ENCODE measurements at regions not wholly inside any gene's neighbourhood (a gene's known extent, or its start where the extent isn't known, plus 50 kb on each side); places are given as distances from the start of the nearest gene placed in this dataset.

DNA sequence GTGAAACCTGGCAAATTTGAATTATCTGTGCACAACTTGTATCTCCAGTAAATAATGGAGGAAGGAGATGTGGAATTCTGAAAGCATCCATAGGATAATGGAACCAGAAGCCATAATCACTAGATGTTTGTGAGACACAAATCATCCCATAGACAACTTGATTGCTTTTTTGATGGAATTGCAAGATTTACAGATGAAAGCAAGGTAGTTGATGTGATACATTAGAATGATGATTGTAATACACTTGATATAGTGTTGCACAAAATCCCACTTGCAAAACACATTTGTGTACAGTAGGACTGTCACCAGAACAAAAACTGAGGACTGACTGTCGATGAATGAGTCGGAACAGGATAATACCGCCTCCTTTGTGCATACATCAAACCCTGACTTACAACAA is 178.3 kb downstream of the IRS2 start:
- H3K36me3 ChIP-seq (ENCODE audit: control insufficient read depth in 2 of 3, insufficient read depth in 3 of 3, low read length in 3 of 3) = no peaks in the 10 kb centered on the region
- ChIA-PET POLR2A (no interaction called here), CTCF (no interaction called here)
- H3K36me3 Mint-ChIP-seq = peaks cover 0 to 3% (median 0%) of the 10 kb centered on the region in 5 donors
- no peaks in the 10 kb centered on the region for H3K9me3 ChIP-seq (ENCODE audit: control insufficient read depth in 2 of 3, low read length in 3 of 3)
- H3K27me3 ChIP-seq (ENCODE audit: control insufficient read depth in 2 of 2, insufficient read depth in 2 of 2, low read length in 2 of 2) = no peaks in the 10 kb centered on the region
- no peaks in the 10 kb centered on the region for H3K4me1 ChIP-seq (ENCODE audit: control insufficient read depth in 2 of 2, insufficient read depth in 2 of 2, low read length in 2 of 2)
- H3K27ac Mint-ChIP-seq = no peak overlapping the region
- intact Hi-C loops (cut with micrococcal nuclease) = no loop called here
- ATAC-seq (no peak), DNase-seq (no peak)
- H3K4me3 ChIP-seq (ENCODE audit: low read length) = no peak overlapping the region
- no peak overlapping the region for H3K4me3 Mint-ChIP-seq
- H3K27me3 Mint-ChIP-seq = peaks cover 0 to 5% (median 0%) of the 10 kb centered on the region in 5 donors
- H3K27ac ChIP-seq (ENCODE audit: low read depth, low read length) = no peak overlapping the region
- peaks cover 0 to 4% (median 0%) of the 10 kb centered on the region in 11 donors for H3K9me3 Mint-ChIP-seq
- peaks cover 0 to 8% (median 0%) of the 10 kb centered on the region in 7 donors for H3K4me1 Mint-ChIP-seq

- H3K4me3 ChIP-seq (ENCODE audit: low read length) = no peak overlapping the region
- H3K36me3 ChIP-seq (ENCODE audit: control insufficient read depth in 2 of 3, insufficient read depth in 3 of 3, low read length in 3 of 3) = no peaks in the 10 kb centered on the region
- CTCF ChIA-PET = no interaction called here
- POLR2A ChIA-PET = no interaction called here
- Mint-ChIP-seq H3K36me3 (peaks cover 0 to 3% (median 0%) of the 10 kb centered on the region in 5 donors), H3K27ac (no peak overlapping the region), H3K27me3 (peaks cover 0 to 5% (median 0%) of the 10 kb centered on the region in 5 donors), H3K4me3 (no peak overlapping the region), H3K9me3 (peaks cover 0 to 4% (median 0%) of the 10 kb centered on the region in 11 donors), H3K4me1 (peaks cover 0 to 8% (median 0%) of the 10 kb centered on the region in 7 donors)
- no peaks in the 10 kb centered on the region for H3K27me3 ChIP-seq (ENCODE audit: control insufficient read depth in 2 of 2, insufficient read depth in 2 of 2, low read length in 2 of 2)
- no peaks in the 10 kb centered on the region for H3K4me1 ChIP-seq (ENCODE audit: control insufficient read depth in 2 of 2, insufficient read depth in 2 of 2, low read length in 2 of 2)
- ATAC-seq = no peak
- no peaks in the 10 kb centered on the region for H3K9me3 ChIP-seq (ENCODE audit: control insufficient read depth in 2 of 3, low read length in 3 of 3)
- intact Hi-C loops (cut with micrococcal nuclease) = no loop called here
- DNase-seq = no peak
- H3K27ac ChIP-seq (ENCODE audit: low read depth, low read length) = no peak overlapping the region
Measured at GRCh38 chr13:109606520-109606919, 179.9 kb downstream of the IRS2 start.

DNA sequence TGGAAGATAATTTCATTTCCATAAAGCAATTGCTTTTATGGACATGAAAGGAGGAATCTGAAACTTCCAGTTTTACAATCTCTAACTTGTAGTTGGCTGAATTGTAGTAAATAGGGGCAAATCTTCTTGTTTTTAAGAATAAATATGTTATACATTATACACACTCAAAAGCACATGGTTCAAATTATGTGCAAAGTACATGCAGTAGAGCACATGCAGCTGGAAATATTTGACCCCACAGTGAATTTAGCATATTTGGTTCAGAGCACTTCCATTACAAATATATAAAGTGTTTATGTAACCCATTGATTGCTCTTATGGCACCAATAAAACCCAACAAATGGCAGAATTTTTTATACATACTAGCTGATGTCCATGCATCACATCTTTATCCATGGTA is 180.5 kb downstream of the IRS2 start:
- no peak overlapping the region for H3K4me3 Mint-ChIP-seq

GRCh38 chr13:109604894-109605293 is 181.5 kb downstream of the IRS2 start:
- no peaks in the 10 kb centered on the region for H3K36me3 ChIP-seq (ENCODE audit: control insufficient read depth in 2 of 3, insufficient read depth in 3 of 3, low read length in 3 of 3)
- CTCF ChIA-PET = no interaction called here
- no peak for DNase-seq

More for the DNA sequence above, 180.5 kb downstream of the IRS2 start:
- no peaks in the 10 kb centered on the region for H3K4me1 ChIP-seq (ENCODE audit: control insufficient read depth in 2 of 2, insufficient read depth in 2 of 2, low read length in 2 of 2)
- H3K4me3 ChIP-seq (ENCODE audit: low read length) = no peak overlapping the region
- Mint-ChIP-seq H3K4me1 (peaks cover 0 to 8% (median 0%) of the 10 kb centered on the region in 7 donors), H3K9me3 (peaks cover 0 to 4% (median 0%) of the 10 kb centered on the region in 11 donors), H3K27me3 (peaks cover 0 to 5% (median 0%) of the 10 kb centered on the region in 5 donors), H3K27ac (no peak overlapping the region), H3K36me3 (peaks cover 0 to 3% (median 0%) of the 10 kb centered on the region in 5 donors)
- H3K27ac ChIP-seq (ENCODE audit: low read depth, low read length) = no peak overlapping the region
- intact Hi-C loops (cut with micrococcal nuclease) = no loop called here
- ATAC-seq (no peak), DNase-seq (no peak)
- POLR2A ChIA-PET = no interaction called here
- H3K27me3 ChIP-seq (ENCODE audit: control insufficient read depth in 2 of 2, insufficient read depth in 2 of 2, low read length in 2 of 2) = no peaks in the 10 kb centered on the region
- H3K9me3 ChIP-seq (ENCODE audit: control insufficient read depth in 2 of 3, low read length in 3 of 3) = no peaks in the 10 kb centered on the region
- no peaks in the 10 kb centered on the region for H3K36me3 ChIP-seq (ENCODE audit: control insufficient read depth in 2 of 3, insufficient read depth in 3 of 3, low read length in 3 of 3)
- CTCF ChIA-PET = no interaction called here

DNA sequence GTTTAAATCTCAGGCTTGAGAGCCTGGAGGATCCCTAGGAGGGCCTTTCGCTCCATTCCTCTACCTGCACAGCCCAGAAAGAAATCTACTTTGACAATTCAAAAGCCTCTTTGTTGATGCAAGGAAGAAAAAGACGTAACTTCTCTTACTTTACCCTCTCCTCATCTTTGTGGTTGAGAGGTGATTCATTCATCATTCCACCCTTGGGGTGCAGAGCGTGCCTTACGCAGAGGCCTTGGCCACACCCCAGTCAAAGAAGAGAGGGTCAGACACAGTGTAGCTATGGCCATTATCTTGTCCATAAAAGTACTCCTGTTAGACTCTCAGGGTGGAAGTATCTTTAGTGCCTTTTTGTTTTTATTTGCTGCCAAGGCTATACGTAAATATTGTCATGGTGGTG is 184.0 kb downstream of the IRS2 start:
- Mint-ChIP-seq H3K4me1 (peaks cover 0 to 8% (median 0%) of the 10 kb centered on the region in 7 donors), H3K27me3 (peaks cover 0 to 13% (median 5%) of the 10 kb centered on the region in 5 donors), H3K9me3 (peaks cover 0 to 4% (median 0%) of the 10 kb centered on the region in 11 donors), H3K4me3 (no peak overlapping the region), H3K36me3 (peaks cover 0 to 3% (median 0%) of the 10 kb centered on the region in 5 donors), H3K27ac (no peak overlapping the region)
- DNase-seq (no peak), ATAC-seq (no peak)
- intact Hi-C loops (cut with micrococcal nuclease) = no loop called here
- no peak overlapping the region for H3K27ac ChIP-seq (ENCODE audit: low read depth, low read length)
- POLR2A ChIA-PET = no interaction called here
- no peak overlapping the region for H3K4me3 ChIP-seq (ENCODE audit: low read length)
- CTCF ChIA-PET = no interaction called here
- no peaks in the 10 kb centered on the region for H3K36me3 ChIP-seq (ENCODE audit: control insufficient read depth in 2 of 3, insufficient read depth in 3 of 3, low read length in 3 of 3)
- H3K9me3 ChIP-seq (ENCODE audit: control insufficient read depth in 2 of 3, low read length in 3 of 3) = no peaks in the 10 kb centered on the region
- H3K27me3 ChIP-seq (ENCODE audit: control insufficient read depth in 2 of 2, insufficient read depth in 2 of 2, low read length in 2 of 2) = no peaks in the 10 kb centered on the region
- no peaks in the 10 kb centered on the region for H3K4me1 ChIP-seq (ENCODE audit: control insufficient read depth in 2 of 2, insufficient read depth in 2 of 2, low read length in 2 of 2)

More at GRCh38 chr13:109604894-109605293, 181.5 kb downstream of the IRS2 start:
- Mint-ChIP-seq H3K27me3 (peaks cover 0 to 5% (median 0%) of the 10 kb centered on the region in 5 donors), H3K4me3 (no peak overlapping the region), H3K9me3 (peaks cover 0 to 4% (median 0%) of the 10 kb centered on the region in 11 donors), H3K27ac (no peak overlapping the region), H3K4me1 (peaks cover 0 to 8% (median 0%) of the 10 kb centered on the region in 7 donors), H3K36me3 (peaks cover 0 to 3% (median 0%) of the 10 kb centered on the region in 5 donors)
- Histone ChIP-seq H3K9me3 (ENCODE audit: control insufficient read depth in 2 of 3, low read length in 3 of 3) (no peaks in the 10 kb centered on the region), H3K4me3 (ENCODE audit: low read length) (no peak overlapping the region), H3K27me3 (ENCODE audit: control insufficient read depth in 2 of 2, insufficient read depth in 2 of 2, low read length in 2 of 2) (no peaks in the 10 kb centered on the region), H3K4me1 (ENCODE audit: control insufficient read depth in 2 of 2, insufficient read depth in 2 of 2, low read length in 2 of 2) (no peaks in the 10 kb centered on the region), H3K27ac (ENCODE audit: low read depth, low read length) (no peak overlapping the region)
- intact Hi-C loops (cut with micrococcal nuclease) = no loop called here
- no peak for ATAC-seq
- POLR2A ChIA-PET = no interaction called here

DNA sequence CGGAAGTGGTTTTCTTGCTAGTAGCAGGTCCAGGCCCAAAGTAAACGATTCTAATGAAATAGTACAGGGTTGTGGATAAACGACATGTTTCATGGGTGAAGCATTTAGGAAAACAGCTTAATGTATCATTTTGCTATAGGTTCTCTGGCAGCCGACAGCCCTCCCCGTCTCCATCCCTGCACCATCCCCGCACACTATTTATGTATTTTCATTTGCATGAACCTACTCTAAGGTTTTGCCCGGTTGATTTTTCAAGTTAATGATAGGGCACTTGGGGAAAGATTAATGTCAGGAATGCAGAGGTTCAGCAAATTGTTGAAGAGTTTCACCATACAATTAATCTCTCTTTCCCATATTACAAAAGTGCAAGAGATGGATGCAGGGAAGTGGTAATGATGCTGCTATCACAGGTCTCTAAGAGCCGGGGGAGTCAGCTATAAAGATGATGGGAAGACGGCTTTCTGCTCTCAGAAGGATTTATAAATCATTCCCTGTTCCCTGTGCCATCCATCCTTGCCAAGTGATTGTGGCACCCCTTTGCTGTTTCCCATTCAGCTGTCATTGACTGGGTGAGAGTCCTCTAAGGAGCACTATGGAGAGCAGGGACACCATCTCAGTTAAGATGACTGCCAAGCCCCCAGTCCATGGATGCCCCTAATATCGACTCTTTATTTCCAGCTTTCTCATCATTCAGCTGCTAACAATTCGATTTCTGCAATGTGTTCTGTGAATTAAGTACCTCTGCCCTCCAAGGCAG is 186.3 kb downstream of the IRS2 start:
- peaks cover 0 to 13% (median 9%) of the 10 kb centered on the region in 5 donors for H3K27me3 Mint-ChIP-seq
- H3K9me3 Mint-ChIP-seq = peaks cover 0 to 2% (median 0%) of the 10 kb centered on the region in 11 donors
- peaks cover 0 to 3% (median 0%) of the 10 kb centered on the region in 5 donors for H3K36me3 Mint-ChIP-seq
- intact Hi-C loops (cut with micrococcal nuclease) = no loop called here
- Histone ChIP-seq H3K4me3 (ENCODE audit: low read length) (no peak overlapping the region), H3K27me3 (ENCODE audit: control insufficient read depth in 2 of 2, insufficient read depth in 2 of 2, low read length in 2 of 2) (no peaks in the 10 kb centered on the region), H3K9me3 (ENCODE audit: control insufficient read depth in 2 of 3, low read length in 3 of 3) (no peaks in the 10 kb centered on the region), H3K27ac (ENCODE audit: low read depth, low read length) (no peak overlapping the region), H3K4me1 (ENCODE audit: control insufficient read depth in 2 of 2, insufficient read depth in 2 of 2, low read length in 2 of 2) (no peaks in the 10 kb centered on the region), H3K36me3 (ENCODE audit: control insufficient read depth in 2 of 3, insufficient read depth in 3 of 3, low read length in 3 of 3) (no peaks in the 10 kb centered on the region)
- ChIA-PET POLR2A (no interaction called here), CTCF (no interaction called here)
- no peak overlapping the region for H3K27ac Mint-ChIP-seq
- DNase-seq = no peak
- no peak for ATAC-seq
- no peaks in the 10 kb centered on the region for H3K4me1 Mint-ChIP-seq
- H3K4me3 Mint-ChIP-seq = no peak overlapping the region

- Mint-ChIP-seq H3K27me3 (peaks cover 0 to 16% (median 8%) of the 10 kb centered on the region in 5 donors), H3K27ac (no peak overlapping the region), H3K4me3 (no peak overlapping the region), H3K36me3 (no peaks in the 10 kb centered on the region), H3K4me1 (peaks cover 0 to under 1% (median 0%) of the 10 kb centered on the region in 7 donors), H3K9me3 (no peaks in the 10 kb centered on the region)
- no peak for ATAC-seq
- no peaks in the 10 kb centered on the region for H3K27me3 ChIP-seq (ENCODE audit: control insufficient read depth in 2 of 2, insufficient read depth in 2 of 2, low read length in 2 of 2)
- H3K27ac ChIP-seq (ENCODE audit: low read depth, low read length) = no peak overlapping the region
- H3K4me1 ChIP-seq (ENCODE audit: control insufficient read depth in 2 of 2, insufficient read depth in 2 of 2, low read length in 2 of 2) = no peaks in the 10 kb centered on the region
- DNase-seq = no peak
- intact Hi-C loops (cut with micrococcal nuclease) = no loop called here
- ChIA-PET POLR2A (interaction anchor here (0.7 kb wide), 2 partner anchors 19 to 235 kb away, joined by 3 to 4 read pairs; no protein-coding TSS in a partner anchor), CTCF (no interaction called here)
- H3K9me3 ChIP-seq (ENCODE audit: control insufficient read depth in 2 of 3, low read length in 3 of 3) = no peaks in the 10 kb centered on the region
- no peak overlapping the region for H3K4me3 ChIP-seq (ENCODE audit: low read length)
- H3K36me3 ChIP-seq (ENCODE audit: control insufficient read depth in 2 of 3, insufficient read depth in 3 of 3, low read length in 3 of 3) = no peaks in the 10 kb centered on the region
Measured at GRCh38 chr13:109595471-109595870, 190.9 kb downstream of the IRS2 start.

Data from naive thymus-derived CD4-positive, alpha-beta T cell (primary cell).